PC-3 (cell line): ENCODE measurements at regions not wholly inside any gene's neighbourhood (a gene's known extent, or its start where the extent isn't known, plus 50 kb on each side); places are given as distances from the start of the nearest gene placed in this dataset.
"Not testable (repeated sequence)": the region's sequence is repeated elsewhere in the genome, so short reads cannot be mapped to it uniquely, and the experiment has no call there.

Experiments
- EZH2 ChIP-seq: fragments of 300-600 bp; sonication (generic); IDR thresholded peaks from one replicate; pipeline ENCODE4 v1.6.1; 2017; ENCODE audit warnings: antibody characterized with exemption, mild to moderate bottlenecking, low read length; ENCODE audit not compliant: unreplicated experiment
- TF ChIP-seq, protein P1 (sequence below): fragments of 300-600 bp; sonication (generic); conservative IDR thresholded peaks from 2 replicates; pipeline ENCODE4 v1.5.1; 2017; ENCODE audit warnings: antibody characterized with exemption, low read depth, mild to moderate bottlenecking, low read length

DNA sequence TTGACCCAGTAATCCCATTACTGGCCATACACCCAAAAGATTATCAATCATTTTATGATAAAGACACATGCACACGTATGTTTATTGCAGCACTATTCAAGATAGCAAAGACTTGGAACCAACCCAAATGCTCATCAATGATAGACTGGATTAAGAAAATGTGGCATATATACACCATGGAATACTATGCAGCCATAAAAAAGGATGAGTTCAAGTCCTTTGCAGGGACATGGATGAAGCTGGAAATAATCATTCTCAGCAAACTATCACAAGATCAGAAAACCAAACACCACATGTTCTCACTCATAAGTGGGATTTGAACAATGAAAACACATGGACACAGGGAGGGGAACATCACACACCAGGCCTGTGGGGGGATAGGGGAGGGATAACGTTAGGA, 785.3 kb downstream of the SH3BGRL start:
- TF ChIP-seq, protein P1, sequence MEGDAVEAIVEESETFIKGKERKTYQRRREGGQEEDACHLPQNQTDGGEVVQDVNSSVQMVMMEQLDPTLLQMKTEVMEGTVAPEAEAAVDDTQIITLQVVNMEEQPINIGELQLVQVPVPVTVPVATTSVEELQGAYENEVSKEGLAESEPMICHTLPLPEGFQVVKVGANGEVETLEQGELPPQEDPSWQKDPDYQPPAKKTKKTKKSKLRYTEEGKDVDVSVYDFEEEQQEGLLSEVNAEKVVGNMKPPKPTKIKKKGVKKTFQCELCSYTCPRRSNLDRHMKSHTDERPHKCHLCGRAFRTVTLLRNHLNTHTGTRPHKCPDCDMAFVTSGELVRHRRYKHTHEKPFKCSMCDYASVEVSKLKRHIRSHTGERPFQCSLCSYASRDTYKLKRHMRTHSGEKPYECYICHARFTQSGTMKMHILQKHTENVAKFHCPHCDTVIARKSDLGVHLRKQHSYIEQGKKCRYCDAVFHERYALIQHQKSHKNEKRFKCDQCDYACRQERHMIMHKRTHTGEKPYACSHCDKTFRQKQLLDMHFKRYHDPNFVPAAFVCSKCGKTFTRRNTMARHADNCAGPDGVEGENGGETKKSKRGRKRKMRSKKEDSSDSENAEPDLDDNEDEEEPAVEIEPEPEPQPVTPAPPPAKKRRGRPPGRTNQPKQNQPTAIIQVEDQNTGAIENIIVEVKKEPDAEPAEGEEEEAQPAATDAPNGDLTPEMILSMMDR = not testable (repeated sequence)
- TF ChIP-seq EZH2 = not testable (repeated sequence)
